GM19452 (cell line): ENCODE measurements at regions not wholly inside any gene's neighbourhood (a gene's known extent, or its start where the extent isn't known, plus 50 kb on each side); places are given as distances from the start of the nearest gene placed in this dataset.

Experiments used
- ATAC-seq: cut with Tn5 transposase; IDR thresholded peaks from one replicate; pipeline ENCODE4 v1.9.1; 2021; ENCODE audit not compliant: unreplicated experiment

- no peak for ATAC-seq
These were observed 403.8 kb downstream of the SLITRK5 start for GRCh38 chr13:88074794-88075510.

- no peak for ATAC-seq
These were observed 413.9 kb downstream of the SLITRK5 start for GRCh38 chr13:88085036-88085435.

GRCh38 chr13:88086577-88086976 lies 415.4 kb downstream of the SLITRK5 start:
- ATAC-seq = no peak

- no peak for ATAC-seq
These were observed 426.4 kb downstream of the SLITRK5 start for GRCh38 chr13:88097541-88097940.

- no peak for ATAC-seq
These were observed 432.7 kb downstream of the SLITRK5 start for GRCh38 chr13:88103824-88104223.

GRCh38 chr13:88104576-88104975 lies 433.4 kb downstream of the SLITRK5 start:
- ATAC-seq = no peak

GRCh38 chr13:88107570-88107969 lies 436.4 kb downstream of the SLITRK5 start:
- ATAC-seq = no peak

GRCh38 chr13:88112526-88112925 lies 441.4 kb downstream of the SLITRK5 start:
- no peak for ATAC-seq

- no peak for ATAC-seq
These were observed 444.8 kb downstream of the SLITRK5 start for GRCh38 chr13:88115976-88116375.

- ATAC-seq = no peak
These were observed 447.8 kb downstream of the SLITRK5 start for GRCh38 chr13:88118952-88119351.

GRCh38 chr13:88124142-88124541 lies 453.0 kb downstream of the SLITRK5 start:
- ATAC-seq = no peak

- no peak for ATAC-seq
These were observed 453.9 kb downstream of the SLITRK5 start for GRCh38 chr13:88125055-88125454.

- no peak for ATAC-seq
These were observed 465.1 kb downstream of the SLITRK5 start for GRCh38 chr13:88136098-88136790.

GRCh38 chr13:88142653-88143052 lies 471.5 kb downstream of the SLITRK5 start:
- ATAC-seq = no peak

- no peak for ATAC-seq
These were observed 473.4 kb downstream of the SLITRK5 start for GRCh38 chr13:88144580-88144979.

GRCh38 chr13:88153353-88153752 lies 482.2 kb downstream of the SLITRK5 start:
- ATAC-seq = no peak

- ATAC-seq = no peak
These were observed 482.8 kb downstream of the SLITRK5 start for GRCh38 chr13:88154001-88154400.

- no peak for ATAC-seq
These were observed 491.0 kb downstream of the SLITRK5 start for GRCh38 chr13:88162076-88162702.

GRCh38 chr13:88176231-88176630 lies 505.1 kb downstream of the SLITRK5 start:
- no peak for ATAC-seq

- no peak for ATAC-seq
These were observed 512.3 kb downstream of the SLITRK5 start for GRCh38 chr13:88183440-88183839.

GRCh38 chr13:88188986-88189385 lies 517.8 kb downstream of the SLITRK5 start:
- no peak for ATAC-seq

- ATAC-seq = no peak
These were observed 518.6 kb downstream of the SLITRK5 start for GRCh38 chr13:88189728-88190127.
